PC-3 (cell line): ENCODE measurements at regions not wholly inside any gene's neighbourhood (a gene's known extent, or its start where the extent isn't known, plus 50 kb on each side); places are given as distances from the start of the nearest gene placed in this dataset.

ENCODE experiments used
- CTCF ChIP-seq: fragments of 300-600 bp; sonication (generic); conservative IDR thresholded peaks from 2 replicates; pipeline ENCODE4 v1.5.1; 2017; ENCODE audit warnings: antibody characterized with exemption, low read depth, mild to moderate bottlenecking, low read length
- EZH2 ChIP-seq: fragments of 300-600 bp; sonication (generic); IDR thresholded peaks from one replicate; pipeline ENCODE4 v1.6.1; 2017; ENCODE audit warnings: antibody characterized with exemption, mild to moderate bottlenecking, low read length; ENCODE audit not compliant: unreplicated experiment
- EZH2phosphoT487 ChIP-seq: fragments of 300-600 bp; sonication (generic); IDR thresholded peaks from 2 replicates; pipeline ENCODE4 v1.6.1; 2018; ENCODE audit warnings: mild to moderate bottlenecking, antibody characterized with exemption, low read length, borderline replicate concordance

GRCh38 chr9:14018081-14018480 lies 295.9 kb downstream of the NFIB start:
- TF ChIP-seq CTCF (no peak), EZH2phosphoT487 (no peak), EZH2 (no peak)
